ENCODE measurements at regions not wholly inside any gene's neighbourhood (a gene's known extent, or its start where the extent isn't known, plus 50 kb on each side); places are given as distances from the start of the nearest gene placed in this dataset.

- Histone ChIP-seq H3K27me3 (ENCODE audit: control insufficient read depth, insufficient read depth, low read length) (no peaks in the 10 kb centered on the region), H3K27ac (ENCODE audit: low read length) (no peak overlapping the region), H3K4me1 (ENCODE audit: control insufficient read depth, insufficient read depth, low read length) (no peaks in the 10 kb centered on the region), H3K9me3 (ENCODE audit: control insufficient read depth, insufficient read depth, low read depth, low read length) (no peaks in the 10 kb centered on the region), H3K4me3 (ENCODE audit: low read depth in 2 of 2, low read length in 2 of 2) (no peak overlapping the region), H3K36me3 (ENCODE audit: control insufficient read depth, insufficient read depth, low read length) (no peaks in the 10 kb centered on the region)
- DNase-seq (ENCODE audit: low read depth, low spot score) (no peak), ATAC-seq (no peak)
- ChIA-PET POLR2A (no interaction called here), CTCF (no interaction called here)
- intact Hi-C loops (cut with micrococcal nuclease; ENCODE audit: unreplicated experiment) = no loop called here
- TF ChIP-seq CTCF (IDR thresholded peaks at IDR 0.05) (peak; percentile 18), SIN3A (IDR thresholded peaks at IDR 0.05; ENCODE audit: borderline replicate concordance, insufficient read depth, low read depth, low read length) (no peak), TCF7L2 (IDR thresholded peaks at IDR 0.05; ENCODE audit: low read depth, low read length) (no peak), REST (IDR thresholded peaks at IDR 0.05; ENCODE audit: insufficient read depth in 1 of 2, low read depth in 2 of 2, low read length in 1 of 2) (no peak), POLR2AphosphoS5 (IDR thresholded peaks at IDR 0.05; ENCODE audit: low read depth, low read length) (no peak)
- in situ Hi-C loops (cut with HindIII; ENCODE audit: low pct_unique_long_range_greater_than_20kb, low sequenced_read_pairs) = no loop called here
- no TSS peak for BruUV-seq (replicated peaks)
These were observed 113.8 kb upstream of the EPHA6 start for GRCh38 chr3:96700322-96701315.

GRCh38 chr3:96705895-96706294 lies 108.5 kb upstream of the EPHA6 start:
- H3K27me3 ChIP-seq (ENCODE audit: control insufficient read depth, insufficient read depth, low read length) = no peaks in the 10 kb centered on the region
- no peaks in the 10 kb centered on the region for H3K4me1 ChIP-seq (ENCODE audit: control insufficient read depth, insufficient read depth, low read length)
- intact Hi-C loops (cut with micrococcal nuclease; ENCODE audit: unreplicated experiment) = no loop called here
- H3K4me3 ChIP-seq (ENCODE audit: low read depth in 2 of 2, low read length in 2 of 2) = no peak overlapping the region
- no peak overlapping the region for H3K27ac ChIP-seq (ENCODE audit: low read length)
- no peaks in the 10 kb centered on the region for H3K36me3 ChIP-seq (ENCODE audit: control insufficient read depth, insufficient read depth, low read length)
- no TSS peak for BruUV-seq (replicated peaks)
- in situ Hi-C loops (cut with HindIII; ENCODE audit: low pct_unique_long_range_greater_than_20kb, low sequenced_read_pairs) = no loop called here
- no peak for TF ChIP-seq CTCF (IDR thresholded peaks at IDR 0.05)
- no peak for TF ChIP-seq POLR2AphosphoS5 (IDR thresholded peaks at IDR 0.05; ENCODE audit: low read depth, low read length)
- TF ChIP-seq REST (IDR thresholded peaks at IDR 0.05; ENCODE audit: insufficient read depth in 1 of 2, low read depth in 2 of 2, low read length in 1 of 2) = no peak
- no peak for TF ChIP-seq TCF7L2 (IDR thresholded peaks at IDR 0.05; ENCODE audit: low read depth, low read length)
- no peak for TF ChIP-seq SIN3A (IDR thresholded peaks at IDR 0.05; ENCODE audit: borderline replicate concordance, insufficient read depth, low read depth, low read length)
- POLR2A ChIA-PET = no interaction called here
- H3K9me3 ChIP-seq (ENCODE audit: control insufficient read depth, insufficient read depth, low read depth, low read length) = no peaks in the 10 kb centered on the region
- ATAC-seq (no peak), DNase-seq (ENCODE audit: low read depth, low spot score) (no peak)
- CTCF ChIA-PET = no interaction called here
